H9 (cell line): ENCODE measurements at regions not wholly inside any gene's neighbourhood (a gene's known extent, or its start where the extent isn't known, plus 50 kb on each side); places are given as distances from the start of the nearest gene placed in this dataset.

Source experiments
- DNase-seq: peaks from one replicate; pipeline ENCODE4 v3.0.0-alpha.2; 2017
- H2AFZ ChIP-seq: one replicate; pipeline ENCODE4 v1.6.1; 2013; ENCODE audit warnings: mild to moderate bottlenecking, low read length, control low read depth, moderate library complexity
- H2AK5ac ChIP-seq: 2 replicates; pipeline ENCODE4 v1.6.1; 2013; ENCODE audit warnings: low read length, control low read depth, mixed read lengths; ENCODE audit not compliant: insufficient read length
- H2BK120ac ChIP-seq: one replicate; pipeline ENCODE4 v1.6.1; 2013; ENCODE audit warnings: low read depth, mild to moderate bottlenecking, low read length, control low read depth, inconsistent platforms; ENCODE audit not compliant: poor library complexity, severe bottlenecking
- H2BK12ac ChIP-seq: 2 replicates; pipeline ENCODE4 v1.6.1; 2013; ENCODE audit warnings: low read length, control low read depth, mixed read lengths, low read depth; ENCODE audit not compliant: insufficient read length
- H2BK15ac ChIP-seq: 2 replicates; pipeline ENCODE4 v1.6.1; 2013; ENCODE audit warnings: low read depth, low read length, control low read depth
- H2BK20ac ChIP-seq: one replicate; pipeline ENCODE4 v1.6.1; 2013; ENCODE audit warnings: low read depth, mild to moderate bottlenecking, low read length, control low read depth, inconsistent platforms; ENCODE audit not compliant: poor library complexity, severe bottlenecking
- H2BK5ac ChIP-seq: 2 replicates; pipeline ENCODE4 v1.6.1; 2013; ENCODE audit warnings: low read length, control low read depth, mixed read lengths; ENCODE audit not compliant: insufficient read length
- H3K14ac ChIP-seq: 2 replicates; pipeline ENCODE4 v1.6.1; 2013; ENCODE audit warnings: low read length, control low read depth; ENCODE audit not compliant: insufficient read depth
- H3K18ac ChIP-seq: 2 replicates; pipeline ENCODE4 v1.6.1; 2013; ENCODE audit warnings: low read depth, mild to moderate bottlenecking, mixed read lengths, low read length, control low read depth; ENCODE audit not compliant: insufficient read length
- H3K23ac ChIP-seq: 2 replicates; pipeline ENCODE4 v1.6.1; 2013; ENCODE audit warnings: low read length, control low read depth, mixed read lengths, low read depth; ENCODE audit not compliant: insufficient read length
- H3K23me2 ChIP-seq: 2 replicates; pipeline ENCODE4 v1.6.1; 2013; ENCODE audit warnings: low read depth, mild to moderate bottlenecking, mixed read lengths, low read length, control low read depth; ENCODE audit not compliant: insufficient read length, poor library complexity, severe bottlenecking
- H3K27ac ChIP-seq: 2 replicates; pipeline ENCODE4 v1.5.1; 2013; ENCODE audit warnings: low read length, control low read depth, mixed read lengths, low read depth; ENCODE audit not compliant: insufficient read length
- H3K27me3 ChIP-seq: 2 replicates; pipeline ENCODE4 v1.6.1; 2013; ENCODE audit warnings: low read length, control low read depth, inconsistent platforms; ENCODE audit not compliant: insufficient read depth
- H3K4ac ChIP-seq: 2 replicates; pipeline ENCODE4 v1.6.1; 2013; ENCODE audit warnings: low read depth, mild to moderate bottlenecking, control low read depth, inconsistent platforms, low read length, moderate library complexity
- H3K4me1 ChIP-seq: 2 replicates; pipeline ENCODE4 v1.6.1; 2013; ENCODE audit warnings: low read length, control low read depth, inconsistent platforms; ENCODE audit not compliant: insufficient read depth
- H3K4me2 ChIP-seq: 2 replicates; pipeline ENCODE4 v1.6.1; 2013; ENCODE audit warnings: low read length, control low read depth, mixed read lengths; ENCODE audit not compliant: insufficient read length, insufficient read depth
- H3K56ac ChIP-seq: 2 replicates; pipeline ENCODE4 v1.6.1; 2013; ENCODE audit warnings: low read depth, mild to moderate bottlenecking, mixed read lengths, low read length, control low read depth; ENCODE audit not compliant: insufficient read length
- H3K79me1 ChIP-seq: 2 replicates; pipeline ENCODE4 v1.6.1; 2013; ENCODE audit warnings: low read depth, mild to moderate bottlenecking, moderate library complexity, low read length, control low read depth, inconsistent platforms; ENCODE audit not compliant: insufficient read depth, poor library complexity, severe bottlenecking
- H3K79me2 ChIP-seq: 2 replicates; pipeline ENCODE4 v1.6.1; 2013; ENCODE audit warnings: low read length, control low read depth, inconsistent platforms; ENCODE audit not compliant: insufficient read depth
- H3K9ac ChIP-seq: 2 replicates; pipeline ENCODE4 v1.6.1; 2013; ENCODE audit warnings: low read length, control low read depth, mixed read lengths; ENCODE audit not compliant: insufficient read length; ENCODE audit errors: extremely low read depth
- H3K9me3 ChIP-seq: one replicate; pipeline ENCODE4 v1.6.1; 2013; ENCODE audit warnings: low read depth, low read length, inconsistent platforms; ENCODE audit not compliant: control insufficient read depth
- H3T11ph ChIP-seq: one replicate; pipeline ENCODE4 v1.6.1; 2013; ENCODE audit warnings: mild to moderate bottlenecking, low read length, control low read depth, inconsistent platforms
- H4K20me1 ChIP-seq: one replicate; pipeline ENCODE4 v1.6.1; 2013; ENCODE audit not compliant: control insufficient read depth, insufficient read length, insufficient read depth
- H4K5ac ChIP-seq: 2 replicates; pipeline ENCODE4 v1.6.1; 2013; ENCODE audit warnings: low read depth, mild to moderate bottlenecking, mixed read lengths, low read length, control low read depth; ENCODE audit not compliant: insufficient read length
- H4K8ac ChIP-seq: replicated peaks from 2 replicates; pipeline ENCODE4 v1.6.1; 2013; ENCODE audit warnings: low read length, control low read depth, mixed read lengths, low read depth; ENCODE audit not compliant: insufficient read length
- H4K91ac ChIP-seq: 2 replicates; pipeline ENCODE4 v1.6.1; 2013; ENCODE audit warnings: low read depth, mild to moderate bottlenecking, moderate library complexity, mixed read lengths, low read length, control low read depth; ENCODE audit not compliant: insufficient read length
- H3K27ac Mint-ChIP-seq, 3 experiments: 2 replicates in 2 of 3; 3 replicates in 1 of 3; pipeline ENCODE4 v1.8.0; 2020 to 2021; ENCODE audit warnings: mixed read lengths in 3 of 3, mild to moderate bottlenecking in 1 of 3, moderate library complexity in 1 of 3
- H3K27me3 Mint-ChIP-seq: 2 replicates; pipeline ENCODE4 v1.8.0; 2021; ENCODE audit warnings: low read depth, mild to moderate bottlenecking, moderate library complexity, mixed read lengths
- H3K36me3 Mint-ChIP-seq, 3 experiments: 2 replicates in 2 of 3; 3 replicates in 1 of 3; pipeline ENCODE4 v1.8.0; 2020 to 2021; ENCODE audit warnings: low read depth in 3 of 3, mixed read lengths in 3 of 3; ENCODE audit not compliant: insufficient read depth in 1 of 3
- H3K4me1 Mint-ChIP-seq, 2 experiments: 2 replicates each; pipeline ENCODE4 v1.8.0; 2020; ENCODE audit warnings: mixed read lengths in 2 of 2
- H3K4me3 Mint-ChIP-seq, 2 experiments: 2 replicates in 1 of 2; 3 replicates in 1 of 2; pipeline ENCODE4 v1.8.0; 2020 to 2021; ENCODE audit warnings: mild to moderate bottlenecking in 2 of 2, mixed read lengths in 2 of 2, moderate library complexity in 1 of 2
- H3K9me3 Mint-ChIP-seq, 2 experiments: 2 replicates in 1 of 2; 3 replicates in 1 of 2; pipeline ENCODE4 v1.8.0; 2020; ENCODE audit warnings: mild to moderate bottlenecking in 2 of 2, mixed read lengths in 2 of 2, moderate library complexity in 1 of 2
- TF ChIP-seq, protein P1 (sequence below): fragments of 200-600 bp; sonication (generic); conservative IDR thresholded peaks from 3 replicates; pipeline ENCODE4 v1.8.0; 2021; ENCODE audit warnings: antibody characterized with exemption, mild to moderate bottlenecking

DNA sequence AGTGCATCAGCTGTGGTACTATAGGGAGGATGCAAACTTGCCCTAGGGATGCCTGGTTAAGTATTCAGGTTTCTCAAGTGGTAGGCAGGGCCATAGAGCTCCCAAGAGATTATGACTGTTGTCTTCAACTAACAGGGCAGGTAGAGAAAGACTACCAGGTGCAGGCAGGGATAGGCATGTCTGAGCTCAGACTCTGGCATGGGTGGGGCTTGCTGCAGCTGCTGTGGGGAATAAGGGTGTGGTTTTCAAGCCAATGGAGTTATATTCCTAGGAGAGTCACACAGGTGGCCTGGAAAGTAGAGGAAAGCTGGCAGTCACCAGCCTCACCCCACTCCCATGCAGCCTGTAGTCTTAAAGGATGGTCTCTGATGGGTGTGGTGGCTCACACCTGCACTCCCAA lies 673.4 kb upstream of the ADGRL4 start:
- no peak overlapping the region for H4K91ac ChIP-seq
- Mint-ChIP-seq H3K4me3 (no peak overlapping the region), H3K4me1 (no peaks in the 10 kb centered on the region), H3K27ac (no peak overlapping the region), H3K27me3 (no peaks in the 10 kb centered on the region), H3K9me3 (peaks cover 9 to 10% of the 10 kb centered on the region in 2 experiments), H3K36me3 (peaks cover 0 to 12% (median 6%) of the 10 kb centered on the region in 3 experiments; a peak in 4 of 7 replicates)
- H2AFZ ChIP-seq: no peak overlapping the region
- H2BK12ac ChIP-seq: no peak overlapping the region
- no peak overlapping the region for H2BK20ac ChIP-seq
- no peak overlapping the region for H4K5ac ChIP-seq
- no peaks in the 10 kb centered on the region for H3K79me1 ChIP-seq
- no peaks in the 10 kb centered on the region for H4K20me1 ChIP-seq
- no peak overlapping the region for H3K23ac ChIP-seq
- H3K9me3 ChIP-seq: no peaks in the 10 kb centered on the region
- H3K4me1 ChIP-seq: no peaks in the 10 kb centered on the region
- H2BK15ac ChIP-seq: no peak overlapping the region
- no peak overlapping the region for H3K4ac ChIP-seq
- no peak overlapping the region for H4K8ac ChIP-seq
- no peak for DNase-seq
- H2BK120ac ChIP-seq: no peak overlapping the region
- H3K27ac ChIP-seq: no peak overlapping the region
- H2BK5ac ChIP-seq: no peak overlapping the region
- no peak overlapping the region for H3K4me2 ChIP-seq
- H3K23me2 ChIP-seq: no peaks in the 10 kb centered on the region
- no peak overlapping the region for H2AK5ac ChIP-seq
- no peaks in the 10 kb centered on the region for H3K79me2 ChIP-seq
- no peak overlapping the region for H3K56ac ChIP-seq
- no peak overlapping the region for H3K18ac ChIP-seq
- TF ChIP-seq, protein P1, sequence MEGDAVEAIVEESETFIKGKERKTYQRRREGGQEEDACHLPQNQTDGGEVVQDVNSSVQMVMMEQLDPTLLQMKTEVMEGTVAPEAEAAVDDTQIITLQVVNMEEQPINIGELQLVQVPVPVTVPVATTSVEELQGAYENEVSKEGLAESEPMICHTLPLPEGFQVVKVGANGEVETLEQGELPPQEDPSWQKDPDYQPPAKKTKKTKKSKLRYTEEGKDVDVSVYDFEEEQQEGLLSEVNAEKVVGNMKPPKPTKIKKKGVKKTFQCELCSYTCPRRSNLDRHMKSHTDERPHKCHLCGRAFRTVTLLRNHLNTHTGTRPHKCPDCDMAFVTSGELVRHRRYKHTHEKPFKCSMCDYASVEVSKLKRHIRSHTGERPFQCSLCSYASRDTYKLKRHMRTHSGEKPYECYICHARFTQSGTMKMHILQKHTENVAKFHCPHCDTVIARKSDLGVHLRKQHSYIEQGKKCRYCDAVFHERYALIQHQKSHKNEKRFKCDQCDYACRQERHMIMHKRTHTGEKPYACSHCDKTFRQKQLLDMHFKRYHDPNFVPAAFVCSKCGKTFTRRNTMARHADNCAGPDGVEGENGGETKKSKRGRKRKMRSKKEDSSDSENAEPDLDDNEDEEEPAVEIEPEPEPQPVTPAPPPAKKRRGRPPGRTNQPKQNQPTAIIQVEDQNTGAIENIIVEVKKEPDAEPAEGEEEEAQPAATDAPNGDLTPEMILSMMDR: no peak
- H3K14ac ChIP-seq: no peak overlapping the region
- no peaks in the 10 kb centered on the region for H3K27me3 ChIP-seq
- H3K9ac ChIP-seq: no peak overlapping the region
- no peak overlapping the region for H3T11ph ChIP-seq
